OCI-LY1 (cell line): ENCODE measurements at regions not wholly inside any gene's neighbourhood (a gene's known extent, or its start where the extent isn't known, plus 50 kb on each side); places are given as distances from the start of the nearest gene placed in this dataset.
A peak's percentile ranks its signal among the peaks of the same experiment; 100 is the strongest.

ENCODE experiments used
- H2AFZ ChIP-seq: fragments of 200-600 bp; sonication (generic), shearing (Covaris generic); 2 replicates; pipeline ENCODE4 v1.6.0; 2014; ENCODE audit warnings: antibody characterized with exemption, mild to moderate bottlenecking, low read length
- H3F3A ChIP-seq: fragments of 200-600 bp; sonication (generic), shearing (Covaris generic); 2 replicates; pipeline ENCODE4 v1.6.0; 2014; ENCODE audit warnings: mild to moderate bottlenecking, antibody characterized with exemption, low read length, moderate library complexity; ENCODE audit not compliant: insufficient read depth
- H3K27ac ChIP-seq: fragments of 200-600 bp; sonication (generic); 2 replicates; pipeline ENCODE4 v1.5.1; 2014; ENCODE audit warnings: low read length, mixed run types, mild to moderate bottlenecking, low read depth; ENCODE audit not compliant: poor library complexity, severe bottlenecking
- H3K27me3 ChIP-seq: fragments of 200-600 bp; sonication (generic); 2 replicates; pipeline ENCODE4 v1.6.0; 2014; ENCODE audit warnings: antibody characterized with exemption, mild to moderate bottlenecking, low read length, moderate library complexity; ENCODE audit not compliant: insufficient read depth
- H3K36me3 ChIP-seq: fragments of 200-600 bp; sonication (generic); 2 replicates; pipeline ENCODE4 v1.6.1; 2014; ENCODE audit warnings: mild to moderate bottlenecking, antibody characterized with exemption, low read length, moderate library complexity, mixed read lengths; ENCODE audit not compliant: insufficient read depth
- H3K4me1 ChIP-seq: fragments of 200-600 bp; sonication (generic); 2 replicates; pipeline ENCODE4 v1.5.1; 2014; ENCODE audit warnings: mild to moderate bottlenecking, low read length, moderate library complexity; ENCODE audit not compliant: insufficient read depth, severe bottlenecking
- H3K4me2 ChIP-seq: fragments of 200-600 bp; sonication (generic), shearing (Covaris generic); 2 replicates; pipeline ENCODE4 v1.6.1; 2014; ENCODE audit warnings: low read length
- H3K4me3 ChIP-seq: fragments of 200-600 bp; sonication (generic); 2 replicates; pipeline ENCODE4 v1.5.1; 2014; ENCODE audit warnings: low read length, low read depth, mild to moderate bottlenecking, mixed read lengths; ENCODE audit not compliant: poor library complexity, severe bottlenecking
- H3K79me2 ChIP-seq: fragments of 200-600 bp; shearing (Covaris generic); 2 replicates; pipeline ENCODE4 v1.6.1; 2016; ENCODE audit warnings: mixed run types, low read length, mixed read lengths; ENCODE audit not compliant: insufficient read depth
- H3K9ac ChIP-seq: fragments of 200-600 bp; sonication (generic), shearing (Covaris generic); 2 replicates; pipeline ENCODE4 v1.6.1; 2014; ENCODE audit warnings: mild to moderate bottlenecking, low read length, mixed read lengths
- H3K9me2 ChIP-seq: fragments of 200-600 bp; sonication (generic), shearing (Covaris generic); 2 replicates; pipeline ENCODE4 v1.6.1; 2014; ENCODE audit warnings: low read depth, mild to moderate bottlenecking, low read length, mixed read lengths
- H3K9me3 ChIP-seq: fragments of 200-600 bp; shearing (Covaris generic); 2 replicates; pipeline ENCODE4 v1.6.1; 2014; ENCODE audit warnings: low read length, mixed read lengths
- H4K20me1 ChIP-seq: fragments of 200-600 bp; sonication (generic), shearing (Covaris generic); 2 replicates; pipeline ENCODE4 v1.6.0; 2016; ENCODE audit warnings: mild to moderate bottlenecking, low read length; ENCODE audit not compliant: insufficient read depth
- CTCF ChIP-seq: fragments of 200-600 bp; sonication (generic), shearing (Covaris generic); IDR thresholded peaks from 2 replicates; pipeline ENCODE4 v1.5.1; 2017; ENCODE audit warnings: mild to moderate bottlenecking, antibody characterized with exemption, low read length, moderate library complexity, mixed read lengths
- EZH2 ChIP-seq: fragments of 200-600 bp; sonication (generic), shearing (Covaris generic); IDR thresholded peaks from 2 replicates; pipeline ENCODE4 v1.8.0; 2017; ENCODE audit warnings: borderline replicate concordance, mixed run types, mild to moderate bottlenecking, antibody characterized with exemption, low read length, moderate library complexity, mixed read lengths

DNA sequence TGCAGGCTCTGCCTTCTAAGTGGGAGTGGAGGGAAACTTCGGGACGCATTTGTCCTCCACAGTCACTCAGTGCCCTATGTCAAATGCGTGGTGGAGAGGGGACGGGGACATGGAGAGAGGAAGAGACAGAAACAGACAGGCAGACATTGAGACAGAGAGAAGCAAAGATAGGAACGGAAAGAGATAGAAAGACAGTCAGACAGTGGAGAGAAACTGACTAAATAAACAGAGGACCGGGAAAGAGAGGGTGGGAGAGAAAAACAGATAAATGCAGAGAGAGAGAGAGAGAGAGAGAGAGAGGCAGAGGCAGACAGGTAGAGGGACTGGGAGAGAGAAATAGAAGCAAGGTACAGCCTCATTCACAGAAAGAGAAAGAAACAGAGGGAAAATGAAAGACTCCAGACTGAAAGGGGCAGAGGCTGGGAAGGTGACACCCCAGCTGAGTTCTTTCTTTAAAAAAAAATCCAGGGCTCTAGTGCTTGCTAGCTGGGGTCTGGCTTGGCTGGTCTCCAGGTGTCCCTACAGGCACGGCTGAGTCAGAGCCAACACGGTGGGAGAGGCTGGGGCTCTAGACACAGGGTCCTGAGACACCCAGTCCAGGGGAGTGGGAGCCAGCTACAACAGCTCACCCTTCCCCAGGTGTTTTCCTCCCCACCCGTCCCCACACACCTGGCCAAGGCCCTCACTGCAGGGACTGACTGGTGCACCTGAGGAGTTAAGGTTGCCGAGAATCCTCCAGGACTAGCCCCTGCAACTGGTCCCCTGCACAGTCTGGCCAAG is 506.1 kb upstream of the PROK2 start:
- TF ChIP-seq EZH2 = no peak
- TF ChIP-seq CTCF = no peak
- Histone ChIP-seq H3K9me3 (no peaks in the 10 kb centered on the region), H2AFZ (no peak overlapping the region), H3F3A (no peaks in the 10 kb centered on the region), H3K27ac (no peak overlapping the region), H3K4me1 (peaks cover 7% of the 10 kb centered on the region), H3K36me3 (no peaks in the 10 kb centered on the region), H3K9ac (no peak overlapping the region), H3K79me2 (no peaks in the 10 kb centered on the region), H3K4me2 (no peak overlapping the region), H3K9me2 (no peaks in the 10 kb centered on the region), H4K20me1 (no peaks in the 10 kb centered on the region), H3K27me3 (no peaks in the 10 kb centered on the region; the same call in 1 of the 2 replicates), H3K4me3 (no peak overlapping the region)

GRCh38 chr3:72289692-72290071 is 504.7 kb upstream of the PROK2 start:
- Histone ChIP-seq H3K9me3 (no peaks in the 10 kb centered on the region), H4K20me1 (no peaks in the 10 kb centered on the region), H3K4me3 (no peak overlapping the region), H3K9me2 (no peaks in the 10 kb centered on the region), H3F3A (no peaks in the 10 kb centered on the region), H2AFZ (no peak overlapping the region), H3K9ac (no peak overlapping the region), H3K79me2 (no peaks in the 10 kb centered on the region), H3K27me3 (no peaks in the 10 kb centered on the region; the same call in 1 of the 2 replicates), H3K4me2 (peak overlapping the region; percentile 43; the same call in 1 of the 2 replicates), H3K4me1 (peaks cover 7% of the 10 kb centered on the region), H3K36me3 (no peaks in the 10 kb centered on the region), H3K27ac (no peak overlapping the region)
- TF ChIP-seq CTCF (no peak), EZH2 (no peak)

DNA sequence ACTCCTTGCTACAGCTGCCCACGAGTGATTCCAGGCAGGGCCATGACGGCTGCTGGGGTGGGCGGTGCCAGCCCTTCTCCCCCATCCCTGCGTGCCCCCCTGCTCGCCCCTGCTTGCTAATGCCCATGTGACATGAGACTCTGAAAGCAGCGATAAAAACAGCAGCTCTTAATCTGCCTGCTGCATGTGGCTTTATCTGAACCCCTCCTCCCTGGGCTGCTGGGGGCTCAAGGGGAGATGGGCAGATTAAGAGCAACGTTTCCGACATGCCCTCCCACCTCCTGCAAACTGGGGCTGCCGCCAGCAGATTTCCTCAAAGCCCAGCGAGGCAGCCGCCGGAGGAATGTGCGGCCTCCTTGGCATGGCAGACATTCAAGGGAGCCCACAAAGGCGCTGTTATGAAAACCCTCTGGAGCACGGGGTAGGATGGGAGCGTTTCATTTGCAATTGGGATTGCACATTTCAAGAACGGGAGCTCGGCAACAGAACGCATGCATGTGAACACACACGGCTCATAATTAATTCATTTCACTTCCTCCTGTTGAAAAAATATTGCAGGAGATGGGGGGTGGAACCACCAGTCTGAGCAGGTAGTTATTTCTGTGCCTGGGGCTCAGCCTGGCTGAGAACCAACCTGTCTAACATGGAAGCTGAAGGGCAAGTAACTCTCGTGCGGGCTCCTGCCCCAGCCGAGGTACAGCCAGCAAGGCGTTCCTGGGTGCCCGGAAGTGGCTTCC is 504.2 kb upstream of the PROK2 start:
- Histone ChIP-seq H3K27ac (no peak overlapping the region), H3K4me2 (peak overlapping the region; percentile 43), H3K4me1 (peaks cover 7% of the 10 kb centered on the region), H3K9me3 (no peaks in the 10 kb centered on the region), H3K36me3 (no peaks in the 10 kb centered on the region), H3K4me3 (peak overlapping the region; percentile 24), H3K27me3 (no peaks in the 10 kb centered on the region; the same call in 1 of the 2 replicates), H2AFZ (no peak overlapping the region), H3K79me2 (no peaks in the 10 kb centered on the region), H3K9ac (no peak overlapping the region), H3F3A (no peaks in the 10 kb centered on the region), H3K9me2 (no peaks in the 10 kb centered on the region), H4K20me1 (no peaks in the 10 kb centered on the region)
- no peak for TF ChIP-seq CTCF
- no peak for TF ChIP-seq EZH2
